Astrocyte of the spinal cord (primary cell): ENCODE measurements at regions not wholly inside any gene's neighbourhood (a gene's known extent, or its start where the extent isn't known, plus 50 kb on each side); places are given as distances from the start of the nearest gene placed in this dataset.

Source experiments
- DNase-seq: peaks from one replicate; pipeline ENCODE4 v3.0.0; 2011; ENCODE audit warnings: low read depth, low spot score
- H3K4me3 ChIP-seq: 2 replicates; pipeline ENCODE4 v1.5.1; 2011; ENCODE audit warnings: low read depth, mild to moderate bottlenecking, low read length, moderate library complexity
- CTCF ChIP-seq: IDR thresholded peaks from 2 replicates; pipeline ENCODE4 v1.5.1; 2012; ENCODE audit warnings: low read depth, mild to moderate bottlenecking, low read length, inconsistent platforms
- in situ Hi-C: cut with HindIII; loops from 2 replicates; pipeline ENCODE4 v1.10.0; 2017; ENCODE audit warnings: low sequenced_read_pairs

GRCh38 chr5:128885649-128886255, 79.5 kb upstream of the SLC27A6 start:
- H3K4me3 ChIP-seq = no peak overlapping the region
- in situ Hi-C loops = no loop called here
- no peak for TF ChIP-seq CTCF
- no peak for DNase-seq

- no peak overlapping the region for H3K4me3 ChIP-seq
- no peak for DNase-seq
These were observed 70.2 kb upstream of the SLC27A6 start for GRCh38 chr5:128895122-128895521.

GRCh38 chr5:128896675-128897074, 68.6 kb upstream of the SLC27A6 start:
- DNase-seq = no peak
- no peak for TF ChIP-seq CTCF
- no peak overlapping the region for H3K4me3 ChIP-seq
- in situ Hi-C loops = no loop called here

More at GRCh38 chr5:128895122-128895521, 70.2 kb upstream of the SLC27A6 start:
- in situ Hi-C loops = no loop called here
- TF ChIP-seq CTCF = no peak

- TF ChIP-seq CTCF = no peak
- H3K4me3 ChIP-seq = no peak overlapping the region
- no peak for DNase-seq
- in situ Hi-C loops = no loop called here
These were observed 61.7 kb upstream of the SLC27A6 start for GRCh38 chr5:128903550-128903949.

DNA sequence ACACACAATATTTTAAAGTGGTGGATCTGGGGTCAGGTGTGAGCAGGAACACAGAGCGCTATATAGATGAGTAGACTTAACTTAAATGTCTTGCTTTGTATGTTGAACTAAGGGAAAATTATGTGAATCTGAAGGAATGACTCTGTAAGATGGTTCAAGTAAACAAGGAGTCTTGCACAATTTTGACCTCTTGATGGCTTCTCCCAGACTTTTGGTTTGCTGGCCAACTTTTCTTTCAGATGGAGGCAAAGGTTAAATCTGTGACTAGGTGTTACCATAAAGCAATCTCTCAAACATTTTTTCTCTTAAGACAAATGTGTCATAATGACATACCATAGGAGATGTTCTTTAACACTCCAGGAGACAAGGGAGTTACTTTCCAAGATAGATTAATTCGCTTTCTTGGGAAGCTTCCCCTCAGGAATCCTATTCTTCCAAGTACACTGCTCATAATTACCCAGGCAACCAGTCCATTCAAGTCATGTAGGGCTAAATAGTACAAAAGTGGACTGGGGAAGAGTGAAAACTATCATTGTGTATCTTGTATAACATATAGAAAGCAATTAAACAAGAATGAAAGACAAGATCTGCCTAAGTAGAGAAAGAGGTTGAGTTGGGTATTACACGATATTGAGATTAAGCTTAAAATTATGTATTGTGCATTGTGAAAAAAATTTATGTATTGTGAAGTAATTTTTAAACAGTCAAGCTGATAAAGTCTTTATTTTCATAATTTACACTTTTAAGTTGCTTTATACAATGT, 60.3 kb upstream of the SLC27A6 start:
- in situ Hi-C loops = no loop called here

DNA sequence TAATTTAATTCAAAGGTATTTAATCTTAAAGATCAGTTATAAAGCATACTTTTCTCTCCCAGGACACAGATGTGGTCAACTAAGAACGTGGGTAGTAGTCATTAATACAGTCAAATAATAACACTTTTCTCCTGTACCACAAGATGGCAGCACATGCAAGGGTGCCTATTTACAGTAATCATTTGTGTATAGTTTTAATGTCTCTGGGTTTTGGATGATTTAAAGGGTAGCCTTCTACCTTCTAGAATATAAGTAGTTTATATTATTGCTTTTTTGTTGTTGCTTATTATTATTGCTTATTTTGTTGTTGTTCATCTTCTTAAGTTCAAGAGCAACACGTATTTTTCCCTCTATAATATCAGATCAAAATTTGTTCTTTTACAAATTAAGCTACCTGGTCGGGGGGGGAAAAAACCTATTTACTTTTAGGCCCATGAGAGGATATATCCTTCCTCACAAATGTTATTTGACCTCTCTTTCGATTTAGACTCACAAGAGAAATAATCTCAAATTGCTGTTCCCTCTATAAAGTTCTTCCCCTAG, 59.6 kb upstream of the SLC27A6 start:
- no peak overlapping the region for H3K4me3 ChIP-seq
- in situ Hi-C loops = no loop called here
- TF ChIP-seq CTCF = peak; percentile 69
- peak; percentile 58 for DNase-seq

More for the DNA sequence above, 60.3 kb upstream of the SLC27A6 start:
- no peak for DNase-seq
- no peak overlapping the region for H3K4me3 ChIP-seq
- no peak for TF ChIP-seq CTCF
